ENCODE measurements at regions not wholly inside any gene's neighbourhood (a gene's known extent, or its start where the extent isn't known, plus 50 kb on each side); places are given as distances from the start of the nearest gene placed in this dataset.

DNA sequence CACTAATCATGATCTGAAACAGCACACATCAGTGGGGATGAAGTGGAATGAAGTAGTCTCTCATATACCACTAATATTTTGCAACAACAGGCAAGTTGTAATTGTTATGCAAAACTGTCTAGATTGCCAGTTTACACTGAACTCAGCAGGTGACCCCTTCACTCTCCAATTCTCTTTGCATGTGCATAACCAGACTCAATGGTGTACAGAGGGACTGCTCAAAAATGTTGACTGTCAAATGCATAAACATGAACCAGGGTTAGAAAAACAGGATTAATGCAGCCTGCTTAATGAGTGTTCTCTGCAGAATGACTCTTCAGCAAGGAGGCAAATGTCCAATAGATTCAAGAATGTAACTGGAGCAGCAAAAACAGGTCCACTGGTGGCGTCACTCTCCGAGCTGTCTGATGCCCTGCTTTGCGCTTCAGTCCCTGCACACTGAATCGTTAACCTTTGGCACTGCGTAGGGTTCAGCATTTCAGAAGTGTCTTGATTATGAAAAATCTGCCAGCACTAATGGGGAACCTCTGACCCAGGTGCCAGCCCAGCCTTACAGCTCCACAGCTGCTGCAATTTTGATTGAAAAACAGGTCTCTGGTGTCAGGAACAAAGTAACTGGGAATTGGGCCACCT, 209.3 kb downstream of the TDRD15 start:
- Histone ChIP-seq H3K9me3 (ENCODE audit: control insufficient read depth, insufficient read depth, low read depth, low read length) (peaks cover 7% of the 10 kb centered on the region; the same call in 1 of the 2 replicates), H3K4me1 (ENCODE audit: control insufficient read depth, insufficient read depth, low read length) (no peaks in the 10 kb centered on the region), H3K36me3 (ENCODE audit: control insufficient read depth, insufficient read depth, low read length) (no peaks in the 10 kb centered on the region), H3K27me3 (ENCODE audit: control insufficient read depth, insufficient read depth, low read length) (no peaks in the 10 kb centered on the region), H3K9ac (ENCODE audit: low read length) (no peak overlapping the region), H3K27ac (ENCODE audit: low read depth, low read length) (no peak overlapping the region), H3K4me3 (ENCODE audit: low read depth, low read length) (no peak overlapping the region)

DNA sequence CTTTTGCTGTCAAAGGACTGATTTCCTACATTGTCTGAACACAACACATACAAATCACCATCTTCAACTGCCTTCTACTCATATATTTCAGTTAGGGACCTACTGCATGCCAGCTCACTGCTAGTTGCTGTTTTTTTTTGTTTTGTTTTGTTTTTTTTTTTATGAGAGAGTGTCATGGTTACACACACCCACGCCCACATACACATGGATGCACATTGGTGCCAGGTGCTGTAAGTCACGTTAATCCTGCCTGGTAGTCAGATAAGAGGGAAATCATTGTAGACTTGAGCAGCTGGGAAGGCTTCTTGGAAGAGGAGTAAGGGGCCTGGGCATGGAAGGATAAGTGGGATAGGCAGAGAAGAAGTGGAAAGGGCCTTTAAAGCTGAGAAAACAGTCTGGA, 209.9 kb downstream of the TDRD15 start:
- Histone ChIP-seq H3K27me3 (ENCODE audit: control insufficient read depth, insufficient read depth, low read length) (no peaks in the 10 kb centered on the region), H3K9me3 (ENCODE audit: control insufficient read depth, insufficient read depth, low read depth, low read length) (peaks cover 7% of the 10 kb centered on the region; the same call in 1 of the 2 replicates), H3K4me1 (ENCODE audit: control insufficient read depth, insufficient read depth, low read length) (no peaks in the 10 kb centered on the region), H3K9ac (ENCODE audit: low read length) (no peak overlapping the region), H3K4me3 (ENCODE audit: low read depth, low read length) (no peak overlapping the region), H3K36me3 (ENCODE audit: control insufficient read depth, insufficient read depth, low read length) (no peaks in the 10 kb centered on the region), H3K27ac (ENCODE audit: low read depth, low read length) (no peak overlapping the region)

DNA sequence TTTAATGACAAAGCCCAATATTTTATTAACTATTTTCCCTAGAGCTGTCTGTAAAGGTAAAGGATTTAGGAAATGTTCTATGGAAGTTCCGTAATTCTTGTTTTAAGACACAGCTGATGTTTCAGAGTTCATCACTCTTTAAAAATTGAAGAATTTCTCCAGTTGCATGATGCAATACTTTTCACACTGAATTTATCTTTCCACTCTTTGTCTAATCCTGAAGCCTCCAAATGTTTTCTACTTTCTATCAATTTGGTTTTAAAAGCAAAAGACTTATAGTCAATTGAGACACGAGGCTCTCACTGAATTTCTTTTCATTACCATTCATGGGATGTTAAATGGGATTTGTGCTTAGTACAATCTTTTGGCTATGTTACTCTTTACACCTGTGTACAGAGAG, 223.2 kb downstream of the TDRD15 start:
- no peaks in the 10 kb centered on the region for H3K27me3 ChIP-seq (ENCODE audit: control insufficient read depth, insufficient read depth, low read length)
- H3K27ac ChIP-seq (ENCODE audit: low read depth, low read length), result no peak overlapping the region
- H3K36me3 ChIP-seq (ENCODE audit: control insufficient read depth, insufficient read depth, low read length), result no peaks in the 10 kb centered on the region
- no peak overlapping the region for H3K4me3 ChIP-seq (ENCODE audit: low read depth, low read length)
- H3K9ac ChIP-seq (ENCODE audit: low read length), result no peak overlapping the region
- peaks cover 2% of the 10 kb centered on the region; the same call in 1 of the 2 replicates for H3K9me3 ChIP-seq (ENCODE audit: control insufficient read depth, insufficient read depth, low read depth, low read length)
- no peaks in the 10 kb centered on the region for H3K4me1 ChIP-seq (ENCODE audit: control insufficient read depth, insufficient read depth, low read length)

DNA sequence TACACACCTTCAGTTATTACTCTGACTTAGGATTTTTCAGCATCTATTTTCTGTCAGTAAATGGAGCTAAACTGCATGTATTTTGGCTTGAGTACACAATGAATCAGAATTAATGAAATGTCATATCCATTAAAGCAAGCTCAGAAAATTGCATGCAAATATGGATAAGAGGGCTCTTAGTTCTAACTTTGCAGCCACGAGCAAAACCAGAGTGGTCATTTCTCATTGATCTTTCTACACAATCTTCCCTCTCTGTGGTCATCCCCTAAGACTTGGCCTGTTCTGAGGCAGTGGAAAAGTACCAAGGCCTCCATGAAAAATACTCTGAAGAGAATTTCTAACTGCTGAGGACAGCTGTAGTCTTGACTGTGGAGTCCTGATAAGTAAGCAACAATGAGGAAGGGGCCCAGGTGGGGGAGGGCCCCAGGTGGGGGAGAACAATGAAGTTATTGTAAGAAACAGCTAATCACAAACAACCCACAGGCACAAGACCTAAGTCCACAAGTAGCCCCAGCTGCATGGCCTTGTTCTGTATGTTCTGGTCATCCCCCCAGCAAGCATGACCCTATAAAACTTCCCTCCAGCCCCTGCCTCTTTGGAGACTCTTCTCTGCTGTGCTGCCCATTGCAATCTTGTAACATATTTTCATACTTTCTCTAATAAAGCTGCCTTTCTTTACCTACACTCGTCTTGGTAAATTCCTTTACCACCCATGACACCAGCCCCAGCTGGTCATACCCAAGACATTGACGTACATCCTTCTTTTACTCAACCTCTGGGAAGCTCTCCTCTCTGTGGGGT, 230.3 kb downstream of the TDRD15 start:
- Histone ChIP-seq H3K36me3 (ENCODE audit: control insufficient read depth, insufficient read depth, low read length) (no peaks in the 10 kb centered on the region), H3K27me3 (ENCODE audit: control insufficient read depth, insufficient read depth, low read length) (no peaks in the 10 kb centered on the region), H3K27ac (ENCODE audit: low read depth, low read length) (no peak overlapping the region), H3K4me3 (ENCODE audit: low read depth, low read length) (no peak overlapping the region), H3K9me3 (ENCODE audit: control insufficient read depth, insufficient read depth, low read depth, low read length) (peaks cover 18% of the 10 kb centered on the region), H3K9ac (ENCODE audit: low read length) (no peak overlapping the region), H3K4me1 (ENCODE audit: control insufficient read depth, insufficient read depth, low read length) (no peaks in the 10 kb centered on the region)

DNA sequence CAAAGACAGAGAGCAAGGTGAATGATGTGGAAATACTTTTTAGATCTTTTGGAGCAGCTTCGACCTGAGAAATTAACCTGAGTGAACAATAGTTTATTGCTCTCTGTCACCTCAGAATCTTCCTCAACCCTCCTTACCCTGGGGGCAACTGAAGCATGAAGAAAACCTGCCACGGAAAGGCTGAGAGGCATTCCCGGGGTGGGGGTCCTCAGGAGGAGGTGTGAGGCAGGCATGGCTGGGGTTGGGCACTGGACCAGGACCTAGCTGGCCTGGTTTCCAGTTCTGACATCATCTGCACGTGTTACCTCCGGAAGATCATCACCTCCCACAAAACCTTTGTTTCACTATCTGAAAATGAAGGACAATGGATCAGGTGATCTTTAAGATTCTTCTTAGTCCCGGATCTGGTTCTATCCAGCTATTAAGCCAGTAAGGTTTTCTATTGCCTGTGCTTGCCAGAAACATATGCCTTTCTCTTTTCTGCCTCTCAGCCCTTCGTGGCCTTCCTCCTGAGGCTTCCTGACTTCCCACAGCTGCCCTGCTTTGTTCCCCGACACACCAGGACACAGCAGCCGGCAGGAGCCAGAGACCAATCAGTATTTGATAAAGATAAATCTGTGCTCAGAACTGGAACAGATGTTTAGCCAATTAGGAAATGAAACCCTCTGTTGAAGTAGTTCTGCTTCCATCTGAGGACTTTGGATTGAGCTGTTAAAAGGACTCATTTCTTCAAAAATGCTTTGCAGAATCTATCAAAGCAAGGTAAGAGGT, 232.5 kb downstream of the TDRD15 start:
- Histone ChIP-seq H3K4me3 (ENCODE audit: low read depth, low read length) (no peak overlapping the region), H3K9me3 (ENCODE audit: control insufficient read depth, insufficient read depth, low read depth, low read length) (peaks cover 18% of the 10 kb centered on the region), H3K36me3 (ENCODE audit: control insufficient read depth, insufficient read depth, low read length) (no peaks in the 10 kb centered on the region), H3K4me1 (ENCODE audit: control insufficient read depth, insufficient read depth, low read length) (no peaks in the 10 kb centered on the region), H3K9ac (ENCODE audit: low read length) (no peak overlapping the region), H3K27ac (ENCODE audit: low read depth, low read length) (no peak overlapping the region), H3K27me3 (ENCODE audit: control insufficient read depth, insufficient read depth, low read length) (no peaks in the 10 kb centered on the region)

DNA sequence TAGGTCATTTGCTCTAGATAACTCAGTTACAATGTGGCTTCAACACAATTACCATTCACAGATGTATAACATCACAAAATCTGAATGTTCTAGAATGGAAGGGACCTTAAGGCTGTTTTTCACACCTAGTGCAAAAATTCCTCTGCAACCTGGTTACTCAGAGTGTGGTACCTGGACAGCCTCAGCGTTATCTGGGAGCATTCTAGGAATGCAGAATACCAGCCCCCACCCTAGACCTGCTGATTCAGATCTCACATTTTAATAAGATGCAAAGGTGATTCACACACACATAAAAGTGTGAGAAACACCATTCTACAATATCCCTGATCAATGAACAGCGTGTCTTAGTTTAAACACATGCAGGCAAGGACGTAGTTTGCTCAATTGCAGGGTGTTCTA, 233.1 kb downstream of the TDRD15 start:
- H3K4me3 ChIP-seq (ENCODE audit: low read depth, low read length), result no peak overlapping the region
- H3K4me1 ChIP-seq (ENCODE audit: control insufficient read depth, insufficient read depth, low read length), result no peaks in the 10 kb centered on the region
- H3K9me3 ChIP-seq (ENCODE audit: control insufficient read depth, insufficient read depth, low read depth, low read length), result peaks cover 18% of the 10 kb centered on the region
- no peaks in the 10 kb centered on the region for H3K27me3 ChIP-seq (ENCODE audit: control insufficient read depth, insufficient read depth, low read length)
- H3K27ac ChIP-seq (ENCODE audit: low read depth, low read length), result no peak overlapping the region
- no peaks in the 10 kb centered on the region for H3K36me3 ChIP-seq (ENCODE audit: control insufficient read depth, insufficient read depth, low read length)
- H3K9ac ChIP-seq (ENCODE audit: low read length), result no peak overlapping the region

DNA sequence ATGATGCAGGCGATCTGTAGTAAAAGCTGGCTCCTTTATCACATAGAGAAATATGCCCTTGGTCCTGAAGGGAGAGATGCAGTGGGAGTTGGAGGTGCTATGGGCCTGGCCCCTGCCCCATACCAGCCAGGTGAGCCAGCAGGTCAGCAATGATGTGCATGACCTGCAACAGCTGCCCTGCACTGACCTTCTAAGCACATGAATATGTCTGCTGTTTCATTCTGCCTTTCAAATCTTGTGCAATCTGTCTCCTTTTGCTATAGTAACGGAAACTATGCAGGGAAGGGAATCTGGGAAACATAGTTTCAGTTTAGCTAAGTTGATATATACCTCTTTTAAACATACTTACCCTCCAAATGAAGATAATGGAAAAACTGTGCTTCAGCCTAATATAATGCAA, 235.2 kb downstream of the TDRD15 start:
- Histone ChIP-seq H3K9ac (ENCODE audit: low read length) (no peak overlapping the region), H3K36me3 (ENCODE audit: control insufficient read depth, insufficient read depth, low read length) (no peaks in the 10 kb centered on the region), H3K4me3 (ENCODE audit: low read depth, low read length) (no peak overlapping the region), H3K9me3 (ENCODE audit: control insufficient read depth, insufficient read depth, low read depth, low read length) (peaks cover 10% of the 10 kb centered on the region), H3K4me1 (ENCODE audit: control insufficient read depth, insufficient read depth, low read length) (no peaks in the 10 kb centered on the region), H3K27ac (ENCODE audit: low read depth, low read length) (no peak overlapping the region), H3K27me3 (ENCODE audit: control insufficient read depth, insufficient read depth, low read length) (no peaks in the 10 kb centered on the region)

DNA sequence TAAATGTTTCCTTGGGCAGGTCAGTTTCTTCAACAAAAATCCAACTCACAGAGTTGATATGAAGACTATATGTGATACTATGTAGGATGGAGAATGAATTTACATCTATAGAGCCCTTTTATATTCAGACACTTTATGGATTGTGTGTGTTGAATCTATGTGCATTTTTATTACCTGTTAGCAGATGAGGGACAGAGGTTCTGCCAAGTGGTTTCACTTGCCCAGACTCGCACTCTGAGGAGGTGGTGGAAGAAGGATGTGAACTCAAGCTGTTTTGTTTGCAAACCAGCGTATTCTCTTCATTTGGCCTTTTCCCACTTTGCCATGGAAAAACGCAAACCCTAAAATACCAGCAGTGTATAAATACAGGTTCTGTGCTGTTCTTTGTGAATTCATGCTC, 237.6 kb downstream of the TDRD15 start:
- no peak overlapping the region for H3K27ac ChIP-seq (ENCODE audit: low read depth, low read length)
- no peak overlapping the region for H3K4me3 ChIP-seq (ENCODE audit: low read depth, low read length)
- H3K9ac ChIP-seq (ENCODE audit: low read length), result no peak overlapping the region
- H3K4me1 ChIP-seq (ENCODE audit: control insufficient read depth, insufficient read depth, low read length), result no peaks in the 10 kb centered on the region
- no peaks in the 10 kb centered on the region for H3K27me3 ChIP-seq (ENCODE audit: control insufficient read depth, insufficient read depth, low read length)
- no peaks in the 10 kb centered on the region for H3K36me3 ChIP-seq (ENCODE audit: control insufficient read depth, insufficient read depth, low read length)
- H3K9me3 ChIP-seq (ENCODE audit: control insufficient read depth, insufficient read depth, low read depth, low read length), result no peaks in the 10 kb centered on the region

DNA sequence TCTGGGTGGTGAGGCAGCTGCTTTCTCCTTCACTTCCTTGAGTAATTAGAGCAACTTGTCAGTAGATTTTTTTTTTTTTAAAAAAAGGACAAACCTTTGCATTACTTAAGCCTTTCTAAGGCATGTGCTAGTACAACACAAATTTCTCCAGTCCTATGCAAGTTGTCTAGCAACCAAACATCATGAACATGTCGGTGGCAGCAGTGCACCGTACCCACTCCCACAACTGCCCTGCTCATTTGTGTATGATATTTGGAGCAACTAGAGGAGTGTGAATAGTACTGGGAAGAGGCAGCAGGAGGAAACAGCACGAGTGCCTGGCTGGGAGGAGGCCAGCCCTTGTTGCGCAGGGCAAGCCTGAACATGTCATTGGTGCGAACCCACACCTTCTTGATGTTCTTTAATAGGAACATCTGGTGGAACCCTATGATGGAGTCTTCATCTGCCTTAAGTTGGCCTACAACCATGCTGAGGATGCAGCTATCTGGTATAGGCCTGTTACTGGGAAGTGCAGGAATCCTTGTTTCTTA, 238.3 kb downstream of the TDRD15 start:
- Histone ChIP-seq H3K27ac (ENCODE audit: low read depth, low read length) (no peak overlapping the region), H3K4me3 (ENCODE audit: low read depth, low read length) (no peak overlapping the region), H3K36me3 (ENCODE audit: control insufficient read depth, insufficient read depth, low read length) (no peaks in the 10 kb centered on the region), H3K9ac (ENCODE audit: low read length) (no peak overlapping the region), H3K27me3 (ENCODE audit: control insufficient read depth, insufficient read depth, low read length) (no peaks in the 10 kb centered on the region), H3K9me3 (ENCODE audit: control insufficient read depth, insufficient read depth, low read depth, low read length) (no peaks in the 10 kb centered on the region), H3K4me1 (ENCODE audit: control insufficient read depth, insufficient read depth, low read length) (no peaks in the 10 kb centered on the region)

DNA sequence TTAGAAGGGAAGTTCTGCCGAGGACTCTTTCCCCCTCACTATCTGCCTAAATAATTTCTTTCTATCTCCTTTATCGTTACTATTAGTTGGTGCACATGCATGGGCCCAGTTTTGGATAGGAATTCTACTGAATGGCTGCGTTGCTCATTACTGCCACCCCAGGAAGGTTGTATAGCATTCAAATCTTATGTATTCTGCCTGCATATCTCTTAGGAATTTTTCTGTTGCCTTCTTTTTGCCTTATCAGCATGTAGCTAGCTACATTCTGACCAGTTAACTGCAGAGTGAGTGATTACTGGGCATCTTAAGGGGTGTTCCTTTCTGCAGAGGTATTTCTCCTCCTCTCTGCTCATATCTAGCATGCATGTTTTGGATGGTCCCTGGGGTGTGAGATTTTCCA, 239.6 kb downstream of the TDRD15 start:
- Histone ChIP-seq H3K9ac (ENCODE audit: low read length) (no peak overlapping the region), H3K36me3 (ENCODE audit: control insufficient read depth, insufficient read depth, low read length) (no peaks in the 10 kb centered on the region), H3K9me3 (ENCODE audit: control insufficient read depth, insufficient read depth, low read depth, low read length) (no peaks in the 10 kb centered on the region), H3K4me3 (ENCODE audit: low read depth, low read length) (no peak overlapping the region), H3K27ac (ENCODE audit: low read depth, low read length) (no peak overlapping the region), H3K4me1 (ENCODE audit: control insufficient read depth, insufficient read depth, low read length) (no peaks in the 10 kb centered on the region), H3K27me3 (ENCODE audit: control insufficient read depth, insufficient read depth, low read length) (no peaks in the 10 kb centered on the region)

DNA sequence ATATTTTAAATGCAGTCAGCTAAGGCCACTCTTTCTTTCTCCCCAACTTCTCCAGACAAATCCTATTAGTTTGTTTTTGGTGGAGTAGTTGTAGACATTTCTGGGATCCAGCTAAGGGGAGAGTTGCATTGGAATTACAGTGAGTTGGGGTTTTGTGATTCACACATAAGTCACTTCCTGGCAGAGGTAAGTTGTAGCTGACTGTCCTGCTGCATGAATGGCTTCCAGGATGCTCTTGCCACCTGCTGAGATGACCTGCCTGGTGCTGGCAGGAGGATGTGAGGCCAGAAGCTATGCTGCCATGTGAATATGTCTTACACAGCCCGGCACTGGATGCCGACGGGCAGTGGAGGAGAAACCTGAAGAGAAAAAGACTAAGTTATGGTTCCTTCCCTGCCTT, 243.7 kb downstream of the TDRD15 start:
- no peaks in the 10 kb centered on the region for H3K36me3 ChIP-seq (ENCODE audit: control insufficient read depth, insufficient read depth, low read length)
- H3K9ac ChIP-seq (ENCODE audit: low read length), result no peak overlapping the region
- H3K4me1 ChIP-seq (ENCODE audit: control insufficient read depth, insufficient read depth, low read length), result no peaks in the 10 kb centered on the region
- no peak overlapping the region for H3K4me3 ChIP-seq (ENCODE audit: low read depth, low read length)
- no peaks in the 10 kb centered on the region for H3K27me3 ChIP-seq (ENCODE audit: control insufficient read depth, insufficient read depth, low read length)
- H3K9me3 ChIP-seq (ENCODE audit: control insufficient read depth, insufficient read depth, low read depth, low read length), result no peaks in the 10 kb centered on the region
- H3K27ac ChIP-seq (ENCODE audit: low read depth, low read length), result no peak overlapping the region

All from HUES6 (cell line).